B cell (primary cell): ENCODE measurements at regions not wholly inside any gene's neighbourhood (a gene's known extent, or its start where the extent isn't known, plus 50 kb on each side); places are given as distances from the start of the nearest gene placed in this dataset.

Experiments used
- ATAC-seq: fragments of 200-7000 bp; cut with Tn5 transposase; one replicate; pipeline ENCODE4 v1.10.0; 2021; ENCODE audit warnings: low read depth, mild to moderate bottlenecking, moderate number of reproducible peaks, moderate library complexity
- CTCF ChIA-PET: fragments of 350-600 bp; sonication (Branson Sonifier 250); formaldehyde crosslinking; loops from one replicate; lab custom pipeline; 2021; ENCODE audit warnings: antibody characterized with exemption, inconsistent platforms; lab: Charles Lee
- POLR2A ChIA-PET: fragments of 350-600 bp; sonication (Branson Sonifier 250); formaldehyde crosslinking; loops from one replicate; lab custom pipeline; 2021; ENCODE audit warnings: antibody characterized with exemption; lab: Charles Lee
- DNase-seq: peaks from one replicate; pipeline ENCODE4 v3.0.0; 2013
- H2AFZ ChIP-seq: 2 replicates; pipeline ENCODE4 v1.6.1; 2012; ENCODE audit warnings: mild to moderate bottlenecking, low read depth, low read length; ENCODE audit not compliant: insufficient read depth, poor library complexity, severe bottlenecking
- H3K27ac ChIP-seq, 2 donors: 1 replicate in 1 of 2; 2 replicates in 1 of 2; pipeline ENCODE4 v1.5.1; 2012 to 2013; ENCODE audit warnings: low read length in 2 of 2, mild to moderate bottlenecking in 2 of 2, moderate library complexity in 1 of 2
- H3K27me3 ChIP-seq, 4 experiments: fragments of 200-600 bp in 1 of 4; sonication (generic) in 1 of 4; replicated peaks in 1 of 4; 1 replicate in 2 of 4; 2 replicates in 2 of 4; pipeline versions ENCODE4 v1.6.1 to v1.7.0; 2013 to 2016; ENCODE audit warnings: low read length in 3 of 4, mild to moderate bottlenecking in 2 of 4, mixed read lengths in 1 of 4, moderate library complexity in 1 of 4; ENCODE audit not compliant: insufficient read depth in 4 of 4, control insufficient read depth in 3 of 4; ENCODE audit errors: control extremely low read depth in 1 of 4
- H3K36me3 ChIP-seq, 2 experiments: replicated peaks in 1 of 2; 1 replicate in 1 of 2; 2 replicates in 1 of 2; pipeline versions ENCODE4 v1.6.1 to v1.7.1; 2013; ENCODE audit warnings: low read length in 1 of 2; ENCODE audit not compliant: insufficient read depth in 2 of 2, control insufficient read depth in 1 of 2; ENCODE audit errors: control extremely low read depth in 1 of 2, extremely low read depth in 1 of 2
- H3K4me1 ChIP-seq, 2 donors: fragments of 200-600 bp in 1 of 2; sonication (generic) in 1 of 2; 1 replicate in 1 of 2; 2 replicates in 1 of 2; pipeline versions ENCODE4 v1.5.1 to v1.6.1; 2013 to 2017; ENCODE audit warnings: low read length in 2 of 2; ENCODE audit not compliant: control insufficient read depth in 2 of 2, insufficient read depth in 2 of 2
- H3K4me2 ChIP-seq: replicated peaks from 2 replicates; pipeline ENCODE3; 2012; ENCODE audit warnings: mild to moderate bottlenecking, low read depth, low read length; ENCODE audit not compliant: poor library complexity, severe bottlenecking
- H3K4me3 ChIP-seq, 5 experiments: fragments of 200-600 bp in 1 of 5; sonication (generic) in 1 of 5; 1 replicate in 3 of 5; 2 replicates in 2 of 5; pipeline versions ENCODE4 v1.5.1 to v1.7.0; 2011 to 2016; ENCODE audit warnings: low read length in 4 of 5, mild to moderate bottlenecking in 4 of 5, low read depth in 2 of 5, control low read depth in 1 of 5, moderate library complexity in 1 of 5; ENCODE audit not compliant: insufficient read depth in 1 of 5; ENCODE audit errors: control extremely low read depth in 1 of 5, extremely low read depth in 1 of 5
- H3K79me2 ChIP-seq: fragments of 200-600 bp; sonication (generic); one replicate; pipeline ENCODE4 v1.6.0; 2016; ENCODE audit warnings: low read length; ENCODE audit not compliant: control insufficient read depth, insufficient read depth
- H3K9ac ChIP-seq: fragments of 200-600 bp; sonication (generic); 2 replicates; pipeline ENCODE4 v1.6.1; 2017; ENCODE audit warnings: mild to moderate bottlenecking, low read length, moderate library complexity
- H3K9me3 ChIP-seq, 3 donors: one replicate each; pipeline versions ENCODE4 v1.6.1 to v1.7.1; 2013; ENCODE audit warnings: low read length in 2 of 3; ENCODE audit not compliant: control insufficient read depth in 2 of 3, insufficient read depth in 1 of 3; ENCODE audit errors: control extremely low read depth in 1 of 3
- H4K20me1 ChIP-seq: 2 replicates; pipeline ENCODE4 v1.6.0; 2012; ENCODE audit warnings: mild to moderate bottlenecking, low read length; ENCODE audit not compliant: insufficient read depth, control insufficient read depth, poor library complexity, severe bottlenecking
- H3K27ac Mint-ChIP-seq: one replicate; pipeline ENCODE4 v1.8.0; 2021; ENCODE audit warnings: mixed read lengths
- H3K27me3 Mint-ChIP-seq: one replicate; pipeline ENCODE4 v1.8.0; 2021; ENCODE audit warnings: mixed read lengths
- H3K4me1 Mint-ChIP-seq: one replicate; pipeline ENCODE4 v1.8.0; 2021; ENCODE audit warnings: mixed read lengths
- H3K4me3 Mint-ChIP-seq: one replicate; pipeline ENCODE4 v1.8.0; 2021; ENCODE audit warnings: mixed read lengths
- H3K9me3 Mint-ChIP-seq: one replicate; pipeline ENCODE4 v1.8.0; 2022; ENCODE audit warnings: mixed read lengths; ENCODE audit not compliant: insufficient read depth
- CTCF ChIP-seq: fragments of 200-600 bp; IDR thresholded peaks from one replicate; pipeline ENCODE4 v1.8.0; 2022; ENCODE audit warnings: antibody characterized with exemption, mild to moderate bottlenecking
- EZH2 ChIP-seq: IDR thresholded peaks from 2 replicates; pipeline ENCODE4 v1.6.1; 2012; ENCODE audit warnings: borderline replicate concordance, low read depth, mild to moderate bottlenecking, moderate library complexity, low read length; ENCODE audit not compliant: insufficient read depth, poor library complexity, severe bottlenecking
- WGBS: methylation state at CpG from one replicate; pipeline ENCODE4 v1.1.5; 2013; ENCODE audit warnings: missing lambda C conversion rate; ENCODE audit not compliant: insufficient coverage; 5-methylcytosine and 5-hydroxymethylcytosine counted together
- intact Hi-C: fragments of 100-400 bp; cut with micrococcal nuclease; formaldehyde crosslinking; loops from one replicate; pipeline ENCODE4 v1.10.0; 2022

- Histone ChIP-seq H3K36me3 (no peaks in the 10 kb centered on the region), H3K9ac (no peak overlapping the region), H3K27me3 (no peaks in the 10 kb centered on the region), H3K9me3 (peaks cover 0 to 4% (median 1%) of the 10 kb centered on the region in 3 donors), H3K4me1 (no peaks in the 10 kb centered on the region), H3K4me2 (no peak overlapping the region), H4K20me1 (no peaks in the 10 kb centered on the region), H2AFZ (no peak overlapping the region), H3K27ac (no peak overlapping the region), H3K4me3 (no peak overlapping the region), H3K79me2 (no peaks in the 10 kb centered on the region)
- 89% methylated on average over 1 of the region's 2 CpGs for WGBS
- ChIA-PET POLR2A (no interaction called here), CTCF (interaction anchor here (0.7 to 17.3 kb wide), 4 partner anchors 116 to 504 kb away, joined by 3 to 858 read pairs (median 3); no protein-coding TSS in a partner anchor)
- ATAC-seq (no peak), DNase-seq (no peak)
- intact Hi-C loops, result no loop called here
- H3K27ac Mint-ChIP-seq, result no peak overlapping the region
- H3K27me3 Mint-ChIP-seq, result no peaks in the 10 kb centered on the region
- TF ChIP-seq CTCF (no peak), EZH2 (no peak)
- H3K4me1 Mint-ChIP-seq, result no peaks in the 10 kb centered on the region
- no peak overlapping the region for H3K4me3 Mint-ChIP-seq
- H3K9me3 Mint-ChIP-seq, result peaks cover 6% of the 10 kb centered on the region
Measured at GRCh38 chr1:93808871-93809270, 70.1 kb downstream of the DNTTIP2 start.

- no peaks in the 10 kb centered on the region for H3K4me1 ChIP-seq
- no peak overlapping the region for H3K4me3 ChIP-seq
- no CpG with 5 or more reads among the region's 2 CpGs for WGBS
- peaks cover 0 to 4% (median 1%) of the 10 kb centered on the region in 3 donors for H3K9me3 ChIP-seq
- H4K20me1 ChIP-seq, result no peaks in the 10 kb centered on the region
- TF ChIP-seq EZH2, result no peak
- no peak for TF ChIP-seq CTCF
- no peak overlapping the region for H3K9ac ChIP-seq
- H3K27me3 ChIP-seq, result no peaks in the 10 kb centered on the region
- Mint-ChIP-seq H3K27me3 (no peaks in the 10 kb centered on the region), H3K4me1 (no peaks in the 10 kb centered on the region), H3K9me3 (peaks cover 6% of the 10 kb centered on the region), H3K4me3 (no peak overlapping the region), H3K27ac (no peak overlapping the region)
- ChIA-PET CTCF (interaction anchor here (0.8 to 17.3 kb wide), 2 partner anchors 9 to 178 kb away, joined by 4 to 858 read pairs; no protein-coding TSS in a partner anchor), POLR2A (interaction anchor here (0.6 kb wide), 1 partner anchor 146 kb away, joined by 3 read pairs; no protein-coding TSS in a partner anchor)
- no peak overlapping the region for H3K27ac ChIP-seq
- DNase-seq, result no peak
- H3K4me2 ChIP-seq, result no peak overlapping the region
- ATAC-seq, result no peak
- H3K79me2 ChIP-seq, result no peaks in the 10 kb centered on the region
- intact Hi-C loops, result no loop called here
- H2AFZ ChIP-seq, result no peak overlapping the region
- no peaks in the 10 kb centered on the region for H3K36me3 ChIP-seq
Measured at GRCh38 chr1:93807311-93807930, 71.6 kb downstream of the DNTTIP2 start.
